Activated CD4-positive, alpha-beta T cell treated with anti-CD3 and anti-CD28 coated beads for 36 hours (primary cell): ENCODE measurements at regions not wholly inside any gene's neighbourhood (a gene's known extent, or its start where the extent isn't known, plus 50 kb on each side); places are given as distances from the start of the nearest gene placed in this dataset.

Experiments used
- ATAC-seq: fragments of 200-7000 bp; cut with Tn5 transposase; one replicate; pipeline ENCODE4 v1.10.0; 2021; ENCODE audit warnings: mild to moderate bottlenecking, moderate library complexity
- CTCF ChIA-PET: fragments of 350-600 bp; sonication (Branson Sonifier 250); formaldehyde crosslinking; loops from one replicate; lab custom pipeline; 2021; ENCODE audit warnings: antibody characterized with exemption; lab: Charles Lee
- POLR2A ChIA-PET: fragments of 350-600 bp; sonication (Branson Sonifier 250); formaldehyde crosslinking; loops from one replicate; lab custom pipeline; 2021; ENCODE audit warnings: antibody characterized with exemption, inconsistent platforms; lab: Charles Lee
- DNase-seq: peaks from one replicate; pipeline ENCODE4 v3.0.0-alpha.2; 2020
- H3K27ac Mint-ChIP-seq: one replicate; pipeline ENCODE4 v1.8.0; 2021; ENCODE audit warnings: mixed read lengths
- H3K27me3 Mint-ChIP-seq: one replicate; pipeline ENCODE4 v1.8.0; 2021; ENCODE audit warnings: mixed read lengths
- H3K36me3 Mint-ChIP-seq: one replicate; pipeline ENCODE4 v1.8.0; 2021; ENCODE audit warnings: low read depth, mixed read lengths
- H3K4me1 Mint-ChIP-seq: one replicate; pipeline ENCODE4 v1.8.0; 2021; ENCODE audit warnings: mixed read lengths
- H3K4me3 Mint-ChIP-seq: one replicate; pipeline ENCODE4 v1.8.0; 2021; ENCODE audit warnings: mild to moderate bottlenecking, moderate library complexity, mixed read lengths
- H3K9me3 Mint-ChIP-seq: one replicate; pipeline ENCODE4 v1.8.0; 2021; ENCODE audit warnings: low read depth, mixed read lengths
- intact Hi-C, 2 experiments: fragments of 100-400 bp; cut with DNase I in 1 of 2; cut with micrococcal nuclease in 1 of 2; formaldehyde crosslinking; loops; one replicate each; pipeline versions ENCODE4 v1.14.2 to v1.15.1; 2022 to 2024; cut with DNase I, micrococcal nuclease

GRCh38 chr11:129503646-129504045 lies 128.0 kb downstream of the BARX2 start:
- Mint-ChIP-seq H3K4me3 (no peak overlapping the region), H3K27me3 (no peaks in the 10 kb centered on the region), H3K9me3 (peaks cover 10% of the 10 kb centered on the region), H3K4me1 (no peaks in the 10 kb centered on the region), H3K36me3 (no peaks in the 10 kb centered on the region), H3K27ac (no peak overlapping the region)
- ChIA-PET CTCF (interaction anchor here (1.1 kb wide), 1 partner anchor 139 kb away, joined by 3 read pairs; no protein-coding TSS in a partner anchor), POLR2A (no interaction called here)
- intact Hi-C loops, result no loop called here
- ATAC-seq (no peak), DNase-seq (no peak)

- no peaks in the 10 kb centered on the region for H3K36me3 Mint-ChIP-seq
- CTCF ChIA-PET, result no interaction called here
These were observed 129.6 kb downstream of the BARX2 start for GRCh38 chr11:129505266-129505665.

GRCh38 chr11:129508163-129508562 lies 132.5 kb downstream of the BARX2 start:
- H3K27me3 Mint-ChIP-seq, result peaks cover 3% of the 10 kb centered on the region

More at GRCh38 chr11:129505266-129505665, 129.6 kb downstream of the BARX2 start:
- Mint-ChIP-seq H3K27ac (no peak overlapping the region), H3K4me3 (no peak overlapping the region), H3K9me3 (peaks cover 10% of the 10 kb centered on the region), H3K4me1 (no peaks in the 10 kb centered on the region), H3K27me3 (no peaks in the 10 kb centered on the region)
- ATAC-seq (no peak), DNase-seq (no peak)
- POLR2A ChIA-PET, result no interaction called here
- intact Hi-C loops, result no loop called here

GRCh38 chr11:129528296-129528695 lies 152.6 kb downstream of the BARX2 start:
- Mint-ChIP-seq H3K27me3 (peaks cover 11% of the 10 kb centered on the region), H3K4me1 (no peaks in the 10 kb centered on the region), H3K9me3 (peaks cover 2% of the 10 kb centered on the region), H3K36me3 (no peaks in the 10 kb centered on the region), H3K27ac (no peak overlapping the region), H3K4me3 (no peak overlapping the region)
- ChIA-PET CTCF (no interaction called here), POLR2A (no interaction called here)
- intact Hi-C loops, result no loop called here
- ATAC-seq (no peak), DNase-seq (no peak)

More at GRCh38 chr11:129508163-129508562, 132.5 kb downstream of the BARX2 start:
- intact Hi-C loops, result no loop called here
- ATAC-seq (no peak), DNase-seq (no peak)
- peaks cover 4% of the 10 kb centered on the region for H3K9me3 Mint-ChIP-seq
- CTCF ChIA-PET, result no interaction called here
- no peak overlapping the region for H3K27ac Mint-ChIP-seq
- no peaks in the 10 kb centered on the region for H3K4me1 Mint-ChIP-seq
- H3K4me3 Mint-ChIP-seq, result no peak overlapping the region
- POLR2A ChIA-PET, result no interaction called here
- H3K36me3 Mint-ChIP-seq, result no peaks in the 10 kb centered on the region

- Mint-ChIP-seq H3K27ac (no peak overlapping the region), H3K4me3 (no peak overlapping the region), H3K9me3 (peaks cover under 1% of the 10 kb centered on the region), H3K4me1 (no peaks in the 10 kb centered on the region), H3K27me3 (peaks cover 6% of the 10 kb centered on the region), H3K36me3 (no peaks in the 10 kb centered on the region)
- intact Hi-C loops, result no loop called here
- ATAC-seq, result no peak
- CTCF ChIA-PET, result interaction anchor here (0.6 kb wide), 1 partner anchor 26 kb away, joined by 3 read pairs; no protein-coding TSS in a partner anchor
- POLR2A ChIA-PET, result no interaction called here
- no peak for DNase-seq
These were observed 154.7 kb downstream of the BARX2 start for GRCh38 chr11:129530154-129530895.

GRCh38 chr11:129533395-129533794 lies 157.7 kb downstream of the BARX2 start:
- H3K4me1 Mint-ChIP-seq, result no peaks in the 10 kb centered on the region
- peaks cover 8% of the 10 kb centered on the region for H3K27me3 Mint-ChIP-seq
- POLR2A ChIA-PET, result no interaction called here
- intact Hi-C loops, result no loop called here
- H3K9me3 Mint-ChIP-seq, result peaks cover 18% of the 10 kb centered on the region
- ATAC-seq (no peak), DNase-seq (no peak)
- H3K36me3 Mint-ChIP-seq, result no peaks in the 10 kb centered on the region
- no peak overlapping the region for H3K4me3 Mint-ChIP-seq
- H3K27ac Mint-ChIP-seq, result no peak overlapping the region
- CTCF ChIA-PET, result no interaction called here

GRCh38 chr11:129536338-129536737 lies 160.7 kb downstream of the BARX2 start:
- no peak overlapping the region for H3K27ac Mint-ChIP-seq
- H3K4me1 Mint-ChIP-seq, result no peaks in the 10 kb centered on the region
- DNase-seq, result no peak
- peaks cover 14% of the 10 kb centered on the region for H3K27me3 Mint-ChIP-seq
- ATAC-seq, result no peak
- H3K36me3 Mint-ChIP-seq, result no peaks in the 10 kb centered on the region
- no peak overlapping the region for H3K4me3 Mint-ChIP-seq
- peaks cover 23% of the 10 kb centered on the region for H3K9me3 Mint-ChIP-seq
- intact Hi-C loops, result no loop called here
- ChIA-PET CTCF (interaction anchor here (0.5 to 0.8 kb wide), 3 partner anchors 98 to 346 kb away, joined by 3 to 6 read pairs (median 3); no protein-coding TSS in a partner anchor), POLR2A (no interaction called here)

- Mint-ChIP-seq H3K4me1 (no peaks in the 10 kb centered on the region), H3K27me3 (peaks cover 10% of the 10 kb centered on the region), H3K9me3 (peaks cover 25% of the 10 kb centered on the region), H3K4me3 (no peak overlapping the region), H3K27ac (no peak overlapping the region), H3K36me3 (no peaks in the 10 kb centered on the region)
- intact Hi-C loops, result no loop called here
- no peak for ATAC-seq
- DNase-seq, result no peak
- ChIA-PET CTCF (interaction anchor here (0.5 kb wide), 1 partner anchor 895 kb away, joined by 3 read pairs; no protein-coding TSS in a partner anchor), POLR2A (no interaction called here)
These were observed 162.7 kb downstream of the BARX2 start for GRCh38 chr11:129538323-129538722.

GRCh38 chr11:129543515-129544290 lies 168.1 kb downstream of the BARX2 start:
- H3K4me1 Mint-ChIP-seq, result no peaks in the 10 kb centered on the region
- H3K36me3 Mint-ChIP-seq, result no peaks in the 10 kb centered on the region
- no peak for DNase-seq
- peaks cover 9% of the 10 kb centered on the region for H3K27me3 Mint-ChIP-seq
- intact Hi-C loops, result no loop called here
- CTCF ChIA-PET, result no interaction called here
- H3K27ac Mint-ChIP-seq, result no peak overlapping the region
- POLR2A ChIA-PET, result no interaction called here
- no peak overlapping the region for H3K4me3 Mint-ChIP-seq
- ATAC-seq, result no peak
- peaks cover 7% of the 10 kb centered on the region for H3K9me3 Mint-ChIP-seq

- H3K9me3 Mint-ChIP-seq, result peaks cover 9% of the 10 kb centered on the region
- peaks cover 9% of the 10 kb centered on the region for H3K27me3 Mint-ChIP-seq
- ChIA-PET CTCF (no interaction called here), POLR2A (no interaction called here)
- no peak for DNase-seq
- intact Hi-C loops, result no loop called here
- H3K36me3 Mint-ChIP-seq, result no peaks in the 10 kb centered on the region
- no peak for ATAC-seq
- H3K4me3 Mint-ChIP-seq, result no peak overlapping the region
- H3K4me1 Mint-ChIP-seq, result no peaks in the 10 kb centered on the region
- no peak overlapping the region for H3K27ac Mint-ChIP-seq
These were observed 169.0 kb downstream of the BARX2 start for GRCh38 chr11:129544691-129545090.

- no peak for ATAC-seq
- H3K9me3 Mint-ChIP-seq, result peaks cover 14% of the 10 kb centered on the region
- ChIA-PET CTCF (no interaction called here), POLR2A (no interaction called here)
- no peaks in the 10 kb centered on the region for H3K4me1 Mint-ChIP-seq
- no peaks in the 10 kb centered on the region for H3K36me3 Mint-ChIP-seq
- H3K4me3 Mint-ChIP-seq, result no peak overlapping the region
- peaks cover 4% of the 10 kb centered on the region for H3K27me3 Mint-ChIP-seq
- H3K27ac Mint-ChIP-seq, result no peak overlapping the region
- intact Hi-C loops, result no loop called here
- DNase-seq, result no peak
These were observed 170.6 kb downstream of the BARX2 start for GRCh38 chr11:129546266-129546665.
